ENCODE measurements at regions not wholly inside any gene's neighbourhood (a gene's known extent, or its start where the extent isn't known, plus 50 kb on each side); places are given as distances from the start of the nearest gene placed in this dataset.
"Not testable (repeated sequence)": the region's sequence is repeated elsewhere in the genome, so short reads cannot be mapped to it uniquely, and the experiment has no call there.

- H3K4me1 ChIP-seq (ENCODE audit: insufficient read depth, low read length) = no peaks in the 10 kb centered on the region
- no peaks in the 10 kb centered on the region for H3K9me3 ChIP-seq (ENCODE audit: low read length)
- ChIA-PET POLR2A (no interaction called here), CTCF (no interaction called here)
- H3K9me3 Mint-ChIP-seq = peaks cover 2 to 9% (median 6%) of the 10 kb centered on the region in 5 donors
- DNase-seq = no peak
- no peaks in the 10 kb centered on the region for H3K4me1 Mint-ChIP-seq
- no peak overlapping the region for H3K4me3 ChIP-seq (ENCODE audit: low read length)
- H3K27me3 ChIP-seq (ENCODE audit: insufficient read depth, low read length, poor library complexity, severe bottlenecking) = no peaks in the 10 kb centered on the region
- no peak overlapping the region for H3K4me3 Mint-ChIP-seq
- no peaks in the 10 kb centered on the region for H3K36me3 Mint-ChIP-seq
- peaks cover 2 to 28% of the 10 kb centered on the region in 2 donors for H3K27me3 Mint-ChIP-seq
- no peak overlapping the region for H3K27ac Mint-ChIP-seq
- no peaks in the 10 kb centered on the region for H3K36me3 ChIP-seq (ENCODE audit: insufficient read depth, low read length)
- H3K27ac ChIP-seq (ENCODE audit: low read depth, low read length) = no peak overlapping the region
Observed at GRCh38 chr5:38789134-38789533, 56.7 kb upstream of the OSMR start.

DNA sequence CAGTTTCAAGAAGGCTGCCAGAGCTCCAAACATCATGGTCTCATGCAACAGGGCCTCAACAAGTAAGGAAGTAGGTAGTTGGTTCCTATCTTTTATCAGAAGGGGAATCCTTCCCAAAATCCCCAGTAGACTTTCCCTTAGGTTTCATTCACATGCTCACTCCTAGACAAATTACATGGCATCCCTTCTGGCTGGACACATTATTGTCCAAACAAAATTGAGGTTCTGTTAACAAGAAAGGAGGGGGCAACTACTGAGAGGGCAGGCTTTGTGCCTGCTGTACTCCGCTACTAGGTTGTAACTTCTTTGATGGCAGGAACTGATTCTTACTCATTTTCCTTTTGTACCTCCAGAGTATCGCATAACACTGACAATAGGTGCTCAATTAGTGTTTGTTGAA is 56.0 kb upstream of the OSMR start:
- no peaks in the 10 kb centered on the region for H3K4me1 ChIP-seq (ENCODE audit: insufficient read depth, low read length)
- POLR2A ChIA-PET = no interaction called here
- H3K9me3 ChIP-seq (ENCODE audit: low read length) = no peaks in the 10 kb centered on the region
- no peak for DNase-seq
- no peaks in the 10 kb centered on the region for H3K36me3 ChIP-seq (ENCODE audit: insufficient read depth, low read length)
- no peak overlapping the region for H3K27ac Mint-ChIP-seq
- H3K36me3 Mint-ChIP-seq = no peaks in the 10 kb centered on the region
- no peak overlapping the region for H3K4me3 ChIP-seq (ENCODE audit: low read length)
- peaks cover 2 to 32% of the 10 kb centered on the region in 2 donors for H3K27me3 Mint-ChIP-seq
- H3K4me3 Mint-ChIP-seq = no peak overlapping the region
- CTCF ChIA-PET = no interaction called here
- H3K4me1 Mint-ChIP-seq = no peaks in the 10 kb centered on the region
- H3K9me3 Mint-ChIP-seq = peaks cover 2 to 9% (median 6%) of the 10 kb centered on the region in 5 donors
- H3K27me3 ChIP-seq (ENCODE audit: insufficient read depth, low read length, poor library complexity, severe bottlenecking) = no peaks in the 10 kb centered on the region
- H3K27ac ChIP-seq (ENCODE audit: low read depth, low read length) = no peak overlapping the region

- Histone ChIP-seq H3K4me3 (ENCODE audit: low read length) (no peak overlapping the region), H3K9me3 (ENCODE audit: low read length) (no peaks in the 10 kb centered on the region), H3K27ac (ENCODE audit: low read depth, low read length) (no peak overlapping the region), H3K36me3 (ENCODE audit: insufficient read depth, low read length) (no peaks in the 10 kb centered on the region), H3K27me3 (ENCODE audit: insufficient read depth, low read length, poor library complexity, severe bottlenecking) (no peaks in the 10 kb centered on the region), H3K4me1 (ENCODE audit: insufficient read depth, low read length) (no peaks in the 10 kb centered on the region)
- ChIA-PET POLR2A (no interaction called here), CTCF (no interaction called here)
- no peak for DNase-seq
- Mint-ChIP-seq H3K9me3 (peaks cover 2 to 7% (median 6%) of the 10 kb centered on the region in 5 donors), H3K4me3 (no peak overlapping the region), H3K27me3 (peaks cover 2 to 34% of the 10 kb centered on the region in 2 donors), H3K4me1 (no peaks in the 10 kb centered on the region), H3K27ac (no peak overlapping the region), H3K36me3 (no peaks in the 10 kb centered on the region)
Observed at GRCh38 chr5:38790268-38790667, 55.5 kb upstream of the OSMR start.

- no peaks in the 10 kb centered on the region for H3K36me3 ChIP-seq (ENCODE audit: insufficient read depth, low read length)
- DNase-seq = no peak
- H3K9me3 ChIP-seq (ENCODE audit: low read length) = no peaks in the 10 kb centered on the region
- no peaks in the 10 kb centered on the region for H3K27me3 ChIP-seq (ENCODE audit: insufficient read depth, low read length, poor library complexity, severe bottlenecking)
- CTCF ChIA-PET = no interaction called here
- Mint-ChIP-seq H3K4me1 (no peaks in the 10 kb centered on the region), H3K36me3 (no peaks in the 10 kb centered on the region), H3K27me3 (peaks cover 2 to 34% of the 10 kb centered on the region in 2 donors), H3K4me3 (no peak overlapping the region), H3K9me3 (peaks cover 1 to 6% (median 3%) of the 10 kb centered on the region in 5 donors), H3K27ac (peak overlapping the region in 1 of 8 donors; percentile 1)
- no peak overlapping the region for H3K27ac ChIP-seq (ENCODE audit: low read depth, low read length)
- POLR2A ChIA-PET = no interaction called here
- no peak overlapping the region for H3K4me3 ChIP-seq (ENCODE audit: low read length)
- no peaks in the 10 kb centered on the region for H3K4me1 ChIP-seq (ENCODE audit: insufficient read depth, low read length)
Observed at GRCh38 chr5:38790891-38791290, 54.9 kb upstream of the OSMR start.

GRCh38 chr5:38793099-38793498 is 52.7 kb upstream of the OSMR start:
- peaks cover 0 to 3% (median 0%) of the 10 kb centered on the region in 5 donors for H3K9me3 Mint-ChIP-seq
- Histone ChIP-seq H3K4me1 (ENCODE audit: insufficient read depth, low read length) (no peaks in the 10 kb centered on the region), H3K27me3 (ENCODE audit: insufficient read depth, low read length, poor library complexity, severe bottlenecking) (no peaks in the 10 kb centered on the region), H3K4me3 (ENCODE audit: low read length) (no peak overlapping the region), H3K27ac (ENCODE audit: low read depth, low read length) (no peak overlapping the region), H3K9me3 (ENCODE audit: low read length) (no peaks in the 10 kb centered on the region), H3K36me3 (ENCODE audit: insufficient read depth, low read length) (no peaks in the 10 kb centered on the region)
- ChIA-PET CTCF (no interaction called here), POLR2A (no interaction called here)
- H3K27ac Mint-ChIP-seq = no peak overlapping the region
- H3K36me3 Mint-ChIP-seq = no peaks in the 10 kb centered on the region
- no peak for DNase-seq
- no peak overlapping the region for H3K4me3 Mint-ChIP-seq
- H3K4me1 Mint-ChIP-seq = no peaks in the 10 kb centered on the region
- peaks cover 2 to 25% of the 10 kb centered on the region in 2 donors for H3K27me3 Mint-ChIP-seq

GRCh38 chr5:38794037-38794436 is 51.8 kb upstream of the OSMR start:
- H3K27ac Mint-ChIP-seq; H3K4me1 Mint-ChIP-seq; H3K27ac ChIP-seq (ENCODE audit: low read depth, low read length); H3K4me3 Mint-ChIP-seq; POLR2A ChIA-PET; H3K36me3 ChIP-seq (ENCODE audit: insufficient read depth, low read length); DNase-seq; H3K4me3 ChIP-seq (ENCODE audit: low read length); H3K27me3 ChIP-seq (ENCODE audit: insufficient read depth, low read length, poor library complexity, severe bottlenecking); H3K4me1 ChIP-seq (ENCODE audit: insufficient read depth, low read length); H3K36me3 Mint-ChIP-seq; CTCF ChIA-PET; H3K9me3 ChIP-seq (ENCODE audit: low read length); H3K9me3 Mint-ChIP-seq: not testable (repeated sequence)
- peaks cover 0 to 21% of the 10 kb centered on the region in 2 donors for H3K27me3 Mint-ChIP-seq

DNA sequence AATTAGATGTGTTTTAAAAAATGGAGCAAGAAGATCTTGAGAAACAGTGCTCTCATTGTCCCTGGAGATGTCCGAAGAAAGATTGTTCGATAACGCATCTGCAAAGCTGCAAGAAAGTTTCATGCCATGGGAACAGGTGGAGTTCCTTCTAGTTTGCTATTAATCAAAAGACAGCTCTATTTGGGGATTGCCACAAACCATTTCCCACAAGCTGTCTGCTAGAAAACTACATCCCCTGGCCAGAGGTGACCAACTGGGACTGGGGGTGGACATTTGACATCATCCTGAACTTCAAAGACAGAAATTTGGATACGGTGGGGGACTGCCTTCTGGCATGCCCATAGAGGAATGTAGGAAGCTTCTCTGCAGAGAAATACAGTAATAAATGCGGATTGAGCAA is 50.8 kb upstream of the OSMR start:
- Histone ChIP-seq H3K36me3 (ENCODE audit: insufficient read depth, low read length) (no peaks in the 10 kb centered on the region), H3K27ac (ENCODE audit: low read depth, low read length) (no peak overlapping the region), H3K9me3 (ENCODE audit: low read length) (no peaks in the 10 kb centered on the region), H3K4me3 (ENCODE audit: low read length) (no peak overlapping the region), H3K27me3 (ENCODE audit: insufficient read depth, low read length, poor library complexity, severe bottlenecking) (no peaks in the 10 kb centered on the region), H3K4me1 (ENCODE audit: insufficient read depth, low read length) (no peaks in the 10 kb centered on the region)
- H3K4me1 Mint-ChIP-seq = no peaks in the 10 kb centered on the region
- DNase-seq = no peak
- peaks cover 0 to 26% of the 10 kb centered on the region in 2 donors for H3K27me3 Mint-ChIP-seq
- no peaks in the 10 kb centered on the region for H3K36me3 Mint-ChIP-seq
- ChIA-PET POLR2A (no interaction called here), CTCF (no interaction called here)
- H3K4me3 Mint-ChIP-seq = no peak overlapping the region
- peaks cover 0 to 3% (median 0%) of the 10 kb centered on the region in 5 donors for H3K9me3 Mint-ChIP-seq
- no peak overlapping the region for H3K27ac Mint-ChIP-seq

DNA sequence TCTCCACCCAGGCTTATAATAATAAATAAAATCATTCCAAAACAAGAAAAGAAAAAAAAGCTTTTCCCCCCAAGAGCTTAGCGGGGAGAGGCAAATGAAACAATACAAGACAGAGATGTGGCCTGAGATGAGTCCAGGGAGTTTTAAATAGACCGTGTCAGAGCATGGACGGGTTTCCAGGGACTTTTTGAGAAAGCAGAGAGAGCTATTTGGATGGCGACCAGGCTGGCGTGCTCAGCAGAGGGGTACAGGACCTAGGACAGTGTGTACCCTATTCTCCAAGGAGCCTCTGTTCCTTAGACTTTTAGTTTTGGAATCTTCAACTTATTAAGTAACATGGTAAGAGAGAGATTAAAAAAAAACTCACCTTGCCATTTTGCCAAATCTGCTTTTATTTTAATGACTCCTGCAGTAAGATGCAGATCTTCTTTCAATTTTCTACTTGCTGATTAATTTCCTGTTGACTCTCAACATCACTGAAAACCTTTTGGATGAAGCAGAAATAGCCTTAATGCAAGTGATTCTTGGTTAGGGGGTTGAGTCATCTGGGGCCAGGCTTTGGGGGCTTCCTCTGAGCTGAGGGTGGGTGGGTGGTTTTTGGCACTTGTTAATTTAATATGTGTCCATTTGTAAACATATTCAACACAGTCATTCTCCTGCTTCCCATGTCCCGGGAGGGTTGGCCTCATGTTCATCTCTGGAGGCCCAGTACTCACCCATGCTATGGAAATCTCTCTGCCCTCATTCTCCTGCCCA is 49.6 kb upstream of the OSMR start:
- DNase-seq = no peak
- H3K27ac Mint-ChIP-seq = no peak overlapping the region
- H3K4me3 ChIP-seq (ENCODE audit: low read length) = no peak overlapping the region
- H3K9me3 ChIP-seq (ENCODE audit: low read length) = no peaks in the 10 kb centered on the region
- no peak overlapping the region for H3K4me3 Mint-ChIP-seq
- CTCF ChIA-PET = interaction anchor here (0.6 kb wide), 1 partner anchor 1452 kb away, joined by 4 read pairs; no protein-coding TSS in a partner anchor
- no peaks in the 10 kb centered on the region for H3K4me1 ChIP-seq (ENCODE audit: insufficient read depth, low read length)
- POLR2A ChIA-PET = no interaction called here
- H3K9me3 Mint-ChIP-seq = no peaks in the 10 kb centered on the region
- peaks cover 0 to 22% of the 10 kb centered on the region in 2 donors for H3K27me3 Mint-ChIP-seq
- no peaks in the 10 kb centered on the region for H3K36me3 ChIP-seq (ENCODE audit: insufficient read depth, low read length)
- no peaks in the 10 kb centered on the region for H3K36me3 Mint-ChIP-seq
- no peaks in the 10 kb centered on the region for H3K27me3 ChIP-seq (ENCODE audit: insufficient read depth, low read length, poor library complexity, severe bottlenecking)
- no peaks in the 10 kb centered on the region for H3K4me1 Mint-ChIP-seq
- no peak overlapping the region for H3K27ac ChIP-seq (ENCODE audit: low read depth, low read length)
